ENCODE measurements at regions not wholly inside any gene's neighbourhood (a gene's known extent, or its start where the extent isn't known, plus 50 kb on each side); places are given as distances from the start of the nearest gene placed in this dataset.
A peak's percentile ranks its signal among the peaks of the same experiment; 100 is the strongest.

- CTCF ChIA-PET = interaction anchor here (0.7 kb wide), 1 partner anchor 329 kb away, joined by 4 read pairs; no protein-coding TSS in a partner anchor
- peak overlapping the region; percentile 79 for H3K27ac Mint-ChIP-seq (ENCODE audit: low read depth, unreplicated experiment)
- TF ChIP-seq, protein P1, sequence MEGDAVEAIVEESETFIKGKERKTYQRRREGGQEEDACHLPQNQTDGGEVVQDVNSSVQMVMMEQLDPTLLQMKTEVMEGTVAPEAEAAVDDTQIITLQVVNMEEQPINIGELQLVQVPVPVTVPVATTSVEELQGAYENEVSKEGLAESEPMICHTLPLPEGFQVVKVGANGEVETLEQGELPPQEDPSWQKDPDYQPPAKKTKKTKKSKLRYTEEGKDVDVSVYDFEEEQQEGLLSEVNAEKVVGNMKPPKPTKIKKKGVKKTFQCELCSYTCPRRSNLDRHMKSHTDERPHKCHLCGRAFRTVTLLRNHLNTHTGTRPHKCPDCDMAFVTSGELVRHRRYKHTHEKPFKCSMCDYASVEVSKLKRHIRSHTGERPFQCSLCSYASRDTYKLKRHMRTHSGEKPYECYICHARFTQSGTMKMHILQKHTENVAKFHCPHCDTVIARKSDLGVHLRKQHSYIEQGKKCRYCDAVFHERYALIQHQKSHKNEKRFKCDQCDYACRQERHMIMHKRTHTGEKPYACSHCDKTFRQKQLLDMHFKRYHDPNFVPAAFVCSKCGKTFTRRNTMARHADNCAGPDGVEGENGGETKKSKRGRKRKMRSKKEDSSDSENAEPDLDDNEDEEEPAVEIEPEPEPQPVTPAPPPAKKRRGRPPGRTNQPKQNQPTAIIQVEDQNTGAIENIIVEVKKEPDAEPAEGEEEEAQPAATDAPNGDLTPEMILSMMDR (IDR thresholded peaks at IDR 0.05; ENCODE audit: unreplicated experiment) = no peak
Observed at GRCh38 chr9:81874931-81875330, 53.3 kb upstream of the SPATA31D4 start.

GRCh38 chr9:81877047-81877446 lies 51.2 kb upstream of the SPATA31D4 start:
- POLR2A ChIA-PET = no interaction called here
- H3K27ac Mint-ChIP-seq (ENCODE audit: low read depth, unreplicated experiment) = no peak overlapping the region
- TF ChIP-seq, protein P1 (IDR thresholded peaks at IDR 0.05; ENCODE audit: unreplicated experiment) = no peak
- no peaks in the 10 kb centered on the region for H3K9me3 Mint-ChIP-seq (ENCODE audit: unreplicated experiment)
- H3K27me3 Mint-ChIP-seq (ENCODE audit: insufficient read depth, unreplicated experiment) = no peaks in the 10 kb centered on the region
- no TSS peak for BruUV-seq (replicated peaks)
- intact Hi-C loops (cut with micrococcal nuclease) = no loop called here
- no peaks in the 10 kb centered on the region for H3K36me3 Mint-ChIP-seq (ENCODE audit: insufficient read depth, unreplicated experiment)
- no peak overlapping the region for H3K4me3 Mint-ChIP-seq (ENCODE audit: unreplicated experiment)
- H3K4me1 Mint-ChIP-seq (ENCODE audit: insufficient read depth, unreplicated experiment) = peaks cover 10% of the 10 kb centered on the region
- no peak for DNase-seq (ENCODE audit: unreplicated experiment)
- CTCF ChIA-PET = no interaction called here

More at GRCh38 chr9:81874931-81875330, 53.3 kb upstream of the SPATA31D4 start:
- no TSS peak for BruUV-seq (replicated peaks)
- Mint-ChIP-seq H3K36me3 (ENCODE audit: insufficient read depth, unreplicated experiment) (no peaks in the 10 kb centered on the region), H3K27me3 (ENCODE audit: insufficient read depth, unreplicated experiment) (no peaks in the 10 kb centered on the region), H3K4me3 (ENCODE audit: unreplicated experiment) (no peak overlapping the region), H3K9me3 (ENCODE audit: unreplicated experiment) (no peaks in the 10 kb centered on the region), H3K4me1 (ENCODE audit: insufficient read depth, unreplicated experiment) (peaks cover 16% of the 10 kb centered on the region)
- peak; percentile 92 for DNase-seq (ENCODE audit: unreplicated experiment)
- intact Hi-C loops (cut with micrococcal nuclease) = no loop called here
- POLR2A ChIA-PET = interaction anchor here (0.9 kb wide), 1 partner anchor 9 kb away, joined by 3 read pairs; no protein-coding TSS in a partner anchor

All from MCF 10A (cell line).